ENCODE measurements at regions not wholly inside any gene's neighbourhood (a gene's known extent, or its start where the extent isn't known, plus 50 kb on each side); places are given as distances from the start of the nearest gene placed in this dataset.
A peak's percentile ranks its signal among the peaks of the same experiment; 100 is the strongest.

GRCh38 chr12:58044966-58045365 lies 103.6 kb downstream of the ATP23 start:
- no peak for DNase-seq (ENCODE audit: low read depth in 1 of 2, low spot score in 1 of 2)
- Histone ChIP-seq H3K27ac (replicated peaks) (no peak overlapping the region), H3K4me3 (replicated peaks; ENCODE audit: insufficient read depth, low read length) (no peak overlapping the region), H3K27me3 (ENCODE audit: insufficient read depth, poor library complexity, severe bottlenecking) (no peaks in the 10 kb centered on the region)
- TF ChIP-seq, protein P1, sequence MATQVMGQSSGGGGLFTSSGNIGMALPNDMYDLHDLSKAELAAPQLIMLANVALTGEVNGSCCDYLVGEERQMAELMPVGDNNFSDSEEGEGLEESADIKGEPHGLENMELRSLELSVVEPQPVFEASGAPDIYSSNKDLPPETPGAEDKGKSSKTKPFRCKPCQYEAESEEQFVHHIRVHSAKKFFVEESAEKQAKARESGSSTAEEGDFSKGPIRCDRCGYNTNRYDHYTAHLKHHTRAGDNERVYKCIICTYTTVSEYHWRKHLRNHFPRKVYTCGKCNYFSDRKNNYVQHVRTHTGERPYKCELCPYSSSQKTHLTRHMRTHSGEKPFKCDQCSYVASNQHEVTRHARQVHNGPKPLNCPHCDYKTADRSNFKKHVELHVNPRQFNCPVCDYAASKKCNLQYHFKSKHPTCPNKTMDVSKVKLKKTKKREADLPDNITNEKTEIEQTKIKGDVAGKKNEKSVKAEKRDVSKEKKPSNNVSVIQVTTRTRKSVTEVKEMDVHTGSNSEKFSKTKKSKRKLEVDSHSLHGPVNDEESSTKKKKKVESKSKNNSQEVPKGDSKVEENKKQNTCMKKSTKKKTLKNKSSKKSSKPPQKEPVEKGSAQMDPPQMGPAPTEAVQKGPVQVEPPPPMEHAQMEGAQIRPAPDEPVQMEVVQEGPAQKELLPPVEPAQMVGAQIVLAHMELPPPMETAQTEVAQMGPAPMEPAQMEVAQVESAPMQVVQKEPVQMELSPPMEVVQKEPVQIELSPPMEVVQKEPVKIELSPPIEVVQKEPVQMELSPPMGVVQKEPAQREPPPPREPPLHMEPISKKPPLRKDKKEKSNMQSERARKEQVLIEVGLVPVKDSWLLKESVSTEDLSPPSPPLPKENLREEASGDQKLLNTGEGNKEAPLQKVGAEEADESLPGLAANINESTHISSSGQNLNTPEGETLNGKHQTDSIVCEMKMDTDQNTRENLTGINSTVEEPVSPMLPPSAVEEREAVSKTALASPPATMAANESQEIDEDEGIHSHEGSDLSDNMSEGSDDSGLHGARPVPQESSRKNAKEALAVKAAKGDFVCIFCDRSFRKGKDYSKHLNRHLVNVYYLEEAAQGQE (IDR thresholded peaks at IDR 0.05; ENCODE audit: insufficient replicate concordance, low read depth) = no peak
- TF ChIP-seq SPI1 (IDR thresholded peaks at IDR 0.05; ENCODE audit: borderline replicate concordance, low read depth) (no peak), POLR2AphosphoS5 (IDR thresholded peaks at IDR 0.05; ENCODE audit: low read depth) (no peak), GABPA (IDR thresholded peaks at IDR 0.05; ENCODE audit: low read depth) (no peak)
- TF ChIP-seq, protein P2, sequence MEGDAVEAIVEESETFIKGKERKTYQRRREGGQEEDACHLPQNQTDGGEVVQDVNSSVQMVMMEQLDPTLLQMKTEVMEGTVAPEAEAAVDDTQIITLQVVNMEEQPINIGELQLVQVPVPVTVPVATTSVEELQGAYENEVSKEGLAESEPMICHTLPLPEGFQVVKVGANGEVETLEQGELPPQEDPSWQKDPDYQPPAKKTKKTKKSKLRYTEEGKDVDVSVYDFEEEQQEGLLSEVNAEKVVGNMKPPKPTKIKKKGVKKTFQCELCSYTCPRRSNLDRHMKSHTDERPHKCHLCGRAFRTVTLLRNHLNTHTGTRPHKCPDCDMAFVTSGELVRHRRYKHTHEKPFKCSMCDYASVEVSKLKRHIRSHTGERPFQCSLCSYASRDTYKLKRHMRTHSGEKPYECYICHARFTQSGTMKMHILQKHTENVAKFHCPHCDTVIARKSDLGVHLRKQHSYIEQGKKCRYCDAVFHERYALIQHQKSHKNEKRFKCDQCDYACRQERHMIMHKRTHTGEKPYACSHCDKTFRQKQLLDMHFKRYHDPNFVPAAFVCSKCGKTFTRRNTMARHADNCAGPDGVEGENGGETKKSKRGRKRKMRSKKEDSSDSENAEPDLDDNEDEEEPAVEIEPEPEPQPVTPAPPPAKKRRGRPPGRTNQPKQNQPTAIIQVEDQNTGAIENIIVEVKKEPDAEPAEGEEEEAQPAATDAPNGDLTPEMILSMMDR (IDR thresholded peaks at IDR 0.05; ENCODE audit: insufficient read depth, low read length) = no peak

DNA sequence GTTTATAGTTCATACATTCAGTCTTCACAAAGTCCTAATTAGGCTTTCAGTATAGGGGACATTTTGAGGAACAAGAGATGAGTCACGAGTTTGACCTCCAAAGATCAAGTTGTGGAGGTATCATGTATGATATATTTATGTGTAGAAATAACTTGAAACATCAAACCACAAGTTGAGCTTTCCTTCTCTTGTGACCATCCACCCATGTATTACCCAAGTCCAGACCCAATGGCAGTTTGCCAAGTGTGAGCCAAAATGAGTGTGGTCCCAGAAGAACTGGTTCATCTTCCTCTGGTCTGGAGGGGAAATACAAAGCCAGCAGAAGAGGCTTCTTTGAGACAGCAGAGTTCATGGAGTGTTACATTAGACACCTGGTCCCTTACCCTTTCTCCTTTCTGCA lies 104.9 kb downstream of the ATP23 start:
- peak; percentile 69; the same call in 1 of the 2 replicates for TF ChIP-seq POLR2AphosphoS5 (IDR thresholded peaks at IDR 0.05; ENCODE audit: low read depth)
- TF ChIP-seq, protein P2 (IDR thresholded peaks at IDR 0.05; ENCODE audit: insufficient read depth, low read length) = no peak
- Histone ChIP-seq H3K4me3 (replicated peaks; ENCODE audit: insufficient read depth, low read length) (no peak overlapping the region), H3K27ac (replicated peaks) (peak overlapping the region; percentile 39; the same call in 1 of the 2 replicates), H3K27me3 (ENCODE audit: insufficient read depth, poor library complexity, severe bottlenecking) (no peaks in the 10 kb centered on the region)
- DNase-seq (ENCODE audit: low read depth in 1 of 2, low spot score in 1 of 2) = peak; percentile 81 to 92

DNA sequence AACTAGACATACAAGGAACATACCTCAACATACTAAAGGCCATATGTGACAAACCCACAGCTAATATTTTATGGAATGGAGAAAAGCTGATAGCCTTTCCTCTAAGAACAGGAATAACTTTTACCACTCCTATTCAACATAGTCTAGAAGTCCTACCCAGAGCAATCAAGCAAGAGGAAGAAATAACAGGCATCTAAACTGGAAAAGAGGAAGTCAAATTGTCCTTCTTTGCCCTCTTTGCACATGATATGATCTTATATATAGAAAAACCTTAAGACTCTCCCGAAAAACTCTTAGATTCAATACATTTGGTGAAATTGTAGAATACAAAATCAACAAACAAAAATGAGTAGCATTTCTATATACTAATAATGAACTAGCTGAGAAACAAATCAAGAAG lies 110.0 kb downstream of the ATP23 start:
- Histone ChIP-seq H3K27me3 (ENCODE audit: insufficient read depth, poor library complexity, severe bottlenecking) (no peaks in the 10 kb centered on the region), H3K27ac (replicated peaks) (no peak overlapping the region), H3K4me3 (replicated peaks; ENCODE audit: insufficient read depth, low read length) (no peak overlapping the region)
- no peak for DNase-seq (ENCODE audit: low read depth in 1 of 2, low spot score in 1 of 2)
- TF ChIP-seq, protein P2 (IDR thresholded peaks at IDR 0.05; ENCODE audit: insufficient read depth, low read length) = no peak
- TF ChIP-seq SPI1 (IDR thresholded peaks at IDR 0.05; ENCODE audit: borderline replicate concordance, low read depth) (peak; percentile 92), GABPA (IDR thresholded peaks at IDR 0.05; ENCODE audit: low read depth) (no peak), POLR2AphosphoS5 (IDR thresholded peaks at IDR 0.05; ENCODE audit: low read depth) (no peak)

DNA sequence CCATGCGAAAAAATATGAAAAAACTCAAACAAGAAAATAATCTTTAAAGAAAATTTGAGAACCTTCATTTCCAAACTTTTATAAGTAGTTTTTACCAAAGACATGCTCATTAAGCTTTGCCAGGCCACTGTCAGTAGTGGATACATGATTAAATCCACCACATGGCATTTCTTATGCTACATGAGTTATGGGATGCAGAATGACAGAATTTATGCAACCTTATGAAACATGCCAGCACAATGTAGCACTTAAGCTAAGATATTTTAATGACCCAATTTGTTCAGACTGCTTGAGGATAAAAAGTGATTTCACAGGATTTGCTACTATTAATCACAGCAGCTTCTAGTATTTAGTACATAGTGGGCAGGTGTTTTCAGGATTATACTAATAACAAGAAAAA lies 123.3 kb downstream of the ATP23 start:
- TF ChIP-seq, protein P1 (IDR thresholded peaks at IDR 0.05; ENCODE audit: insufficient replicate concordance, low read depth) = no peak
- TF ChIP-seq POLR2AphosphoS5 (IDR thresholded peaks at IDR 0.05; ENCODE audit: low read depth) = no peak
- no peak for TF ChIP-seq GABPA (IDR thresholded peaks at IDR 0.05; ENCODE audit: low read depth)
- TF ChIP-seq, protein P2 (IDR thresholded peaks at IDR 0.05; ENCODE audit: insufficient read depth, low read length) = no peak
- no peak for TF ChIP-seq SPI1 (IDR thresholded peaks at IDR 0.05; ENCODE audit: borderline replicate concordance, low read depth)

More for the DNA sequence above, 123.3 kb downstream of the ATP23 start:
- no peak overlapping the region for H3K27ac ChIP-seq (replicated peaks)
- H3K27me3 ChIP-seq (ENCODE audit: insufficient read depth, poor library complexity, severe bottlenecking) = no peaks in the 10 kb centered on the region
- no peak overlapping the region for H3K4me3 ChIP-seq (replicated peaks; ENCODE audit: insufficient read depth, low read length)
- DNase-seq (ENCODE audit: low read depth in 1 of 2, low spot score in 1 of 2) = no peak

Measured in HL-60 (cell line).